ENCODE measurements at regions not wholly inside any gene's neighbourhood (a gene's known extent, or its start where the extent isn't known, plus 50 kb on each side); places are given as distances from the start of the nearest gene placed in this dataset.

GRCh38 chr5:77561965-77562364, 69.8 kb upstream of the WDR41 start:
- H2AFZ ChIP-seq (ENCODE audit: control insufficient read depth, low read length) = no peak overlapping the region
- TF ChIP-seq CTCF (optimal IDR thresholded peaks at IDR 0.05 in 1 of 3, IDR thresholded peaks at IDR 0.05 in 1 of 3, conservative IDR thresholded peaks at IDR 0.05 in 1 of 3; ENCODE audit: extremely low read depth in 1 of 3, insufficient read depth in 2 of 3, low read length in 3 of 3) (no peak), EZH2 (IDR thresholded peaks at IDR 0.05; ENCODE audit: low read length) (no peak)
- no peaks in the 10 kb centered on the region for H3K4me1 ChIP-seq (ENCODE audit: control insufficient read depth, extremely low read depth, insufficient read depth, low read length)
- no peaks in the 10 kb centered on the region for H3K36me3 ChIP-seq (ENCODE audit: control insufficient read depth in 2 of 2, extremely low read depth in 1 of 2, insufficient read depth in 2 of 2, low read length in 2 of 2)
- no peak overlapping the region for H3K4me3 ChIP-seq (ENCODE audit: control insufficient read depth in 2 of 3, extremely low read depth in 1 of 3, insufficient read depth in 2 of 3, low read depth in 1 of 3, low read length in 3 of 3)
- dilution Hi-C loops (cut with MboI; ENCODE audit: extremely low pct_ligation_motif_present, low sequenced_read_pairs) = no loop called here
- H3K9ac ChIP-seq (ENCODE audit: control insufficient read depth, extremely low read depth, insufficient read depth, low read length) = no peak overlapping the region
- H3K27ac ChIP-seq (ENCODE audit: control insufficient read depth, insufficient read depth, low read length) = no peak overlapping the region
- no peak for FAIRE-seq
- no peaks in the 10 kb centered on the region for H3K9me3 ChIP-seq (ENCODE audit: control insufficient read depth, low read depth, low read length)
- H3K9me1 ChIP-seq (ENCODE audit: control insufficient read depth, extremely low read depth, insufficient read depth, low read length) = no peaks in the 10 kb centered on the region
- no peak for DNase-seq (ENCODE audit: low read depth, low spot score)
- peaks cover 7% of the 10 kb centered on the region for H3K27me3 ChIP-seq (ENCODE audit: control insufficient read depth, extremely low read depth, insufficient read depth, low read length)
- no peaks in the 10 kb centered on the region for H4K20me1 ChIP-seq (ENCODE audit: control insufficient read depth, extremely low read depth, insufficient read depth, low read length)
- H3K79me2 ChIP-seq (ENCODE audit: control insufficient read depth, insufficient read depth, low read length) = no peaks in the 10 kb centered on the region
- H3K4me2 ChIP-seq (ENCODE audit: control insufficient read depth, extremely low read depth, insufficient read depth, low read depth, low read length) = no peak overlapping the region

- no peak overlapping the region for H3K4me2 ChIP-seq (ENCODE audit: control insufficient read depth, extremely low read depth, insufficient read depth, low read depth, low read length)
- FAIRE-seq = no peak
These were observed 68.7 kb upstream of the WDR41 start for GRCh38 chr5:77560677-77561263.

More at GRCh38 chr5:77560677-77561263, 68.7 kb upstream of the WDR41 start:
- Histone ChIP-seq H3K4me3 (ENCODE audit: control insufficient read depth in 2 of 3, extremely low read depth in 1 of 3, insufficient read depth in 2 of 3, low read depth in 1 of 3, low read length in 3 of 3) (no peak overlapping the region), H3K36me3 (ENCODE audit: control insufficient read depth in 2 of 2, extremely low read depth in 1 of 2, insufficient read depth in 2 of 2, low read length in 2 of 2) (no peaks in the 10 kb centered on the region), H3K9me1 (ENCODE audit: control insufficient read depth, extremely low read depth, insufficient read depth, low read length) (no peaks in the 10 kb centered on the region), H3K27ac (ENCODE audit: control insufficient read depth, insufficient read depth, low read length) (no peak overlapping the region), H3K79me2 (ENCODE audit: control insufficient read depth, insufficient read depth, low read length) (no peaks in the 10 kb centered on the region), H3K27me3 (ENCODE audit: control insufficient read depth, extremely low read depth, insufficient read depth, low read length) (peaks cover 3% of the 10 kb centered on the region), H4K20me1 (ENCODE audit: control insufficient read depth, extremely low read depth, insufficient read depth, low read length) (no peaks in the 10 kb centered on the region), H3K9me3 (ENCODE audit: control insufficient read depth, low read depth, low read length) (no peaks in the 10 kb centered on the region), H3K4me1 (ENCODE audit: control insufficient read depth, extremely low read depth, insufficient read depth, low read length) (no peaks in the 10 kb centered on the region), H2AFZ (ENCODE audit: control insufficient read depth, low read length) (no peak overlapping the region), H3K9ac (ENCODE audit: control insufficient read depth, extremely low read depth, insufficient read depth, low read length) (no peak overlapping the region)
- no peak for DNase-seq (ENCODE audit: low read depth, low spot score)
- peak in 2 of 3 experiments; percentile 40 to 48 for TF ChIP-seq CTCF (optimal IDR thresholded peaks at IDR 0.05 in 1 of 3, IDR thresholded peaks at IDR 0.05 in 1 of 3, conservative IDR thresholded peaks at IDR 0.05 in 1 of 3; ENCODE audit: extremely low read depth in 1 of 3, insufficient read depth in 2 of 3, low read length in 3 of 3)
- no peak for TF ChIP-seq EZH2 (IDR thresholded peaks at IDR 0.05; ENCODE audit: low read length)
- dilution Hi-C loops (cut with MboI; ENCODE audit: extremely low pct_ligation_motif_present, low sequenced_read_pairs) = no loop called here

All from keratinocyte (primary cell).